ENCODE measurements at regions not wholly inside any gene's neighbourhood (a gene's known extent, or its start where the extent isn't known, plus 50 kb on each side); places are given as distances from the start of the nearest gene placed in this dataset.

DNA sequence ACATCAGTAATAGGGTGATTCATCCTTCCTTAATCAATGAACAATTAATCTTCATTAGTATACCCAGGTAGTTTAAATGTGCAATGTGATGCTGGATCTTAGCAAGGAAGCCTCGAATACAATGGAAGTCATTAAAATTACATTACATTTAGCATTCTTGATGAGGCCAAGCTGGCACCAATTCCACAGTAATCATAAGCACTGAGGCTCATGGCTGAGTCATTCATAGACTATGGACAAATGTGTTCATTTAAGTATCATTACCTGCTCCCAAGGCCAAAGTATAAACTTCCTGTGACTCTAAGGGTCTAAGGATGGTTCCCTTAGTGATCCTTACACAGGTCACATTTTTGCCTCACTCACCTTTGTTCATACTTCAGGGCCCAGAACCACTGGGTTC, 266.4 kb upstream of the CDIN1 start:
- ATAC-seq = no peak

DNA sequence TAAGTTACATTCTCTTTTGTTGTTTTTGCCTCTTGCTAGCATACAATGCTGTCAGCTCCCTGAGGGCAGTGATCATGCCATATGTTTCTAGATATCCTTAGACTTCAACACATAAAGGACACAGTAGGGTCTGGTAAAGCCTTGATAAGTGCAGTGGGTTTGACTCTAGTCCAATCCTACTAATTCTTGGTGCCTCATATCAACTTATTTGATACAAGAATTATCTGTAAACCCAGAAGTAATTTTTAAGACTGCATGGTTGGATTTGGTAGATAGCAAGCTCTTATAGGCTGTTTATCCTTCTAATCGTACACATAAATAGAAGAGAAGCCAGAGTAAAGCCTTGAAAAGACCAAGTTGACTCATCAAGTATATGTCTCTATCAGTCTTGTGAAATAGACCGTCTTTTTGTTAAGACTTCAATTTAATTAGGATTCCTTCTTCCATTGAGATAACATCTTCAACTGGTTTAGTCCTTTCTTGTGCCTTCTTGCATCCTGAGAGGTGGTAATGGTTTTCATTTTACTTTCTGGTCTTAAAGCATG, 265.6 kb upstream of the CDIN1 start:
- no peak for ATAC-seq

DNA sequence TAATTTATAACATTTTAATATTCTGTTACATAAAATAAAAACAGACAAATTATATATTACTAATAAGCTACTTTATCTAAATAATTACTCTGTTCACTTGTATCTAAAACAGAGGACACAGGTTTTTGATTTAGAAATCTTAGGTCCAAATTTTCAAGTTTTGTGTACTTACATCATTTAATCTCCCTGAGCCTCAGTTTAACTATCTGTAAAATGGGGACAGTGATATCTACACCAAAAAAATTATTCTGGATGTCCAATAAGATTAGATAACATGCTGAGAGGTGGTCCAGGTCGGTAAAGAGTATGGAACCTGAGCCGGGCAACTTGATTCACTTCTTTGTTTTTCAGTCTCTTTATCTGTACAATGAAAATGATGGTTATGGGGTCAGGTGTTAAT, 263.8 kb upstream of the CDIN1 start:
- no peak for ATAC-seq

GRCh38 chr15:36323615-36324014, 255.8 kb upstream of the CDIN1 start:
- no peak for ATAC-seq

DNA sequence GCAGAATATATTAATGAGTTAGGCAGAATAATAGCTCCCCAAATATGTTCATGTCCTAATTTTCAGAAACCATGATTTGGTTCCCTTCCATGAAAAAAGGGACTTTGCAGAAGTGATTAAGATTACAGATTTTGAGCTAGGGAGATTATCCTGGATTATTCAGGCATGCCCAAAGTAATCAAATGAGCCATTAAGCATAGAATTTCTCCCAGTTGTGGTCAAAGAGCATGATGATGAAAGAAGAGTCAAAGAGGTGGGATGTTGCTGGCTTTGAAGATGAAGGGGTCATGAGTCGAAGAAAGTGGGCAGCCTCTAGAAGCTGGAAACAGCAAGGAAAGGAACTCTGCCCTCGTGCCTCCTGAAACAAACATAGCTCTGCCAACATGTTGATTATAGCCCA, 254.2 kb upstream of the CDIN1 start:
- no peak for ATAC-seq

GRCh38 chr15:36329592-36329991, 249.8 kb upstream of the CDIN1 start:
- ATAC-seq = no peak

DNA sequence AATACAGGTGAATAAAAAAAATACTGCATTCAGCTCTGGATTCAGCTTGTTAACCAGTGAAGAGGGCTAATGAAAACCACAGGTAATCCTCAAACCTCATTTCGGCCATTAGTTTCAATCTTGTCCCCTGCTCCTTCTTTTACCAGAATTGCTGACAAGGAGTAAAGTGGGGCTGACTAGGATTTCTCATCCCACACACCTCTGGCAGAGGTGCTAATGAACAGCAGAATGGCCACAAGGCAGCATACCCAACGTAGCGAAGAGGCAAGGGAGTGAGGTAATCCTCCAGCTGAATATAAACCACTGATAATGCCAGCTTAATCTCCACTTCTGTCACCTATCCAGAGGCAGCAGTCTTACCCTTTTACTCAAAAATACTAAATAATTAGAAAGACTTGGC, 248.8 kb upstream of the CDIN1 start:
- ATAC-seq = no peak

DNA sequence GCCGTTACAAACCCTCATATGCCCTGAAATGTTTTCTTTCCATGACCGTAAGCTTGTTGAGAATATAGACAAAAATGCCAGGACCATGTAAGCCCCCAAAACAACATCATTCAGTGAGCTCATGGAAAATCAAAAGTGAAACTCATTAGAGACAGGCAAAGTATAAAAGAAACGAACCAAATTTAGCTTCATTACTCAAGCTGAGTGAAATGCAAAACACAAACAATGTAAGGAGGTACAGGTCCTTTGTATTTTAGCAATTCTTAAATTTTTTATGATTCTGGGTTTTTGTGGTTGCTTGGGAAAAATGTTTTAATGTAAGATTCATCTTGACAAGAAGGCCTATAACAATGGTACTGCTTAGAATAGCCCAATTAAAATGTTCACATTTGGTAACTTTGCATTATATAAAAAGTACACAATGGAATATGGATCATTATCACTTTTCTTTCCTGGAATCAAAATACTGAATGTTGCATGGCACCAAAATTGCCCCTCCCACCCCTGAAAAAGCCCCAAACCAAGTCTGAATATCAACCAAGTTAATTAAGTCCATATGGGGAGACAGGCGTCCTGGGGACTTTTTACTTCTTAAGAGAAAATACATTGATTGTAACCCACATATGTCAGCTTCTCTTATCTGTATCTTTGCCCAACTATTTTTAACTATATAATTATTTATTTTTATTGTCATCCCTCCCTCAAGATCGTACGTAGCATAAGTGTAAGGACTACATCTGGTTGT, 247.7 kb upstream of the CDIN1 start:
- no peak for ATAC-seq

- no peak for ATAC-seq
Observed at GRCh38 chr15:36332301-36332700, 247.1 kb upstream of the CDIN1 start.

GRCh38 chr15:36332896-36333295, 246.5 kb upstream of the CDIN1 start:
- ATAC-seq = no peak

DNA sequence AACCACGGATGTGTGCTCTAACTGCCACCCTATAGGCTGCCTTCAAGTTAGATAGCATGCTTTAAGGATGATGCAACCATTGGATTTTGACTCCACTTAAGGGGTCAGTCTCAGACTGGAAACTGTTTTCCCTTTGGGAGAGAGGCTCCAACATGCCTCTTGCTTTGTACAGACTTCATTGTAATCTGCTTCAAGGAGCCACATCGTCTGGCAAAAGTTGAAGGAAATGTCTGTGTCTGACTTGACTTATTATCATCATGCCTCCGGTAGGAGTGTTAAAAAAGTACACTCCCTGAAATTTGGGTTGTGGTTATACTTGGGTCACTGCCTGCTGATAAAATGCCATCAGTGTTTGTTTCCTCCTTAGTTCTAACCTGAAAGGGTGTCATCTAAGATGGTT, 245.4 kb upstream of the CDIN1 start:
- no peak for ATAC-seq

GRCh38 chr15:36335224-36335623, 244.2 kb upstream of the CDIN1 start:
- ATAC-seq = no peak

DNA sequence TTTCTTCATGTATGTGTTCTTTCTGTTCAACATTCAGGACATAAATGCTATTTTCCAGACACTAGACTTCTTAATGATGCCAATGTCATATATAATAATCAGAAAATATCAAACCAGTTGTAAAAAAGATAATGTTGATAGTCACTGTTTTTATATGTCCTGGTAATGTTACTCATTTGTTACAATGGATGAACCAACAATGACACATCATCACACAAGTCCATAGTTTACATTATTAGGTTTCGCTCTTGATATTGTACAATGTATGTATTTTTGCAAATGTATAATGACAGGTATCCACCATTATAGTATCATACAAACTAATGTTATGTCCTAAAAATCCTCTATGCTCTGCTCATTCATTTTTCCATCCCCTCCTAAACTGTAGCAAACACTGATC, 243.8 kb upstream of the CDIN1 start:
- ATAC-seq = no peak

GRCh38 chr15:36344887-36345286, 234.5 kb upstream of the CDIN1 start:
- ATAC-seq = no peak

- no peak for ATAC-seq
Observed at GRCh38 chr15:36347272-36347858, 232.1 kb upstream of the CDIN1 start.

GRCh38 chr15:36356466-36356865, 223.0 kb upstream of the CDIN1 start:
- ATAC-seq = no peak

GRCh38 chr15:36356978-36357601, 222.3 kb upstream of the CDIN1 start:
- no peak for ATAC-seq

DNA sequence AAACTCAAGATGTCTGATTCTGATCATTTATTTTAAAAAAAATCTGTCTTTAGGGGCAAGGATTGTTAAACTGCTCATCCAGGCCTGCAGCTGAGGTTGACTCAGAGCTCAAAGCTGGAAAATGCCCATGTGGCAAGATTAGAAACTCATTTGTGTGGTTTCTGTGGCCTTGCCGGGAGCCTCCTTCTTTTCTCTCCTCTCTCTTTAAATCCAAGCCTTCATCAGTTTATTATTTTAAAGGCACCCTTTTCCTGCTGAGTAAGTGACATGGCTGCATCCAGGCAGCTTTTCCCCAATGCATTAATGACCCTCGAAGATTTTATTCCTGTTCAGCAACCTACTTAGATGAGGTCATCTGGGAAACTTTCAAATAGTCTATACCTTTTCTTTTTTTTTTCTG, 221.3 kb upstream of the CDIN1 start:
- no peak for ATAC-seq

- ATAC-seq = no peak
Observed at GRCh38 chr15:36358523-36358922, 220.9 kb upstream of the CDIN1 start.

DNA sequence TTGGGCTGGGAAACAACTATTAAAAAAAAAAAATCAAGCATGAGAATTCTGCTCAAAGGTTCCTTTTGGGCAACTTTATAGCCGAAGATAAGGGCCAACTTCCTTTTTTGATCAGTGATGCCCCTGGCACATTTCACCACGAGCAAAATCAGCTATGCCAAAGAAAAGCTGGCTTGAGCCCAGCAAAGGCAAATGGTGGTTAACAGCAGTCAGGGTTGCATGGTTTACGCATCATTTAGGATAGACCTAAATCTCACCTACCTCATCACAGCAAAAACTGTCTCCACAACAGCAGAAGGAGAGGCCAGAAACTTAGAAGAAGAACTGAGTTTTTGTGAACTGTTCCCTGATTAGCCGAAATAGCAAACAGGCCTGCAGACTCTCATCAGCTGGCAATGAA, 220.1 kb upstream of the CDIN1 start:
- ATAC-seq = no peak

- no peak for ATAC-seq
Observed at GRCh38 chr15:36361351-36361870, 218.0 kb upstream of the CDIN1 start.

DNA sequence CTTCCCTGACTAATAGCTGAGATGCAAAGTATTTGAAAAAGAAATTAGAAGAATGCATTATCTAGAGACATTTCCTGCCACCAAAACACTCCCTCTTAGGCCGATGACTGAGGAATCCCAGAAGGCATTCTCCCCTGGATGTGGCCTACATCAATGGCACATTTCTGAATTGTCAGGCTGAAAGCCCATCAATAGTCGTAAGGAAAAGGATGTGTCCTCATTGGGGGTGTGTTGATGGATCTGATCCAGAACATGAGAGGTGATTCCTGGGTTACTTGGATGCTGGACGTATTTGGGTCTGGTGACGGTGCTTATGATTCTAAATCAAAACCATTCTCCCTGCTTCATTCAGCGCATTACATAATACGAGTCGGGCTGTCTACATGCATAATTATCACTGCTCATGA, 216.9 kb upstream of the CDIN1 start:
- no peak for ATAC-seq

DNA sequence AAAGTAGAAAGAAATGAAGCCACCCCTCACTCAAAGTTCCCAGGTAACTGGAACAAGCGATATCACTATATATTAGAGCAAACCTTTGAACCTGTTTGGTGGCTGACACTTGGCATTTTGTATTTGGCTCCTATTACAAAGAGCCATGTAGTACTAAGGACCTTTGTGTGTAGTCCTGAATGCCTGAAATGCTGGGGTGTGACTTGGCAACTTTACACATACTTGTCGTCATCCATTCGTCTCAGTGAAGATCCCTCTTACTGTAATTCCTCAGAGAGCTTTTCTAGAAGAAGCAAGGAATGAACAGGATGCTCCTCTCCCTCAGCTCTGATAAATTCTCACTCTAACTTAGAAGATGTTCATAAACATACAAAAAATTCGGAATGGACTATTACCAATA, 216.1 kb upstream of the CDIN1 start:
- no peak for ATAC-seq

DNA sequence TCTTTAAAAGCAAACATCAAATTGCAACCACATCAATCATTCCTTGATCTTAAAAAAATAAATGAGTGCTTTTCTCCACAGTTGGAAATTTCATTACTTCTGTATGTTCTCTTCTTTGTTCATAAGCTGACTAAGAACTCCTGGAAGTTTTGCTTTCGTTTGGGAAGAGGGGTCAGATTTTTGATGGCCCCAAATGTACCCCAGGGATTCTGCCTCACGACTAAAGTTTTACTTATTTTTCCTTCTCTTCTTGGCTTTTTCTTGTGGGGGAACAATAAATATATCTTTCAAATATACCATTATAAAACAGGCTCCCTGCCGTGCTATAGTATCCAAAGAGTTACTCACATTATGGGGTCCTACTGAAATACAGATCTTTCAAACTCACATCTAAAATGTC, 215.0 kb upstream of the CDIN1 start:
- ATAC-seq = no peak

Measured in activated CD4-positive, CD25-positive, alpha-beta regulatory T cell treated with anti-CD3 and anti-CD28 coated beads, Interleukin-2, amount 50 U/mL, for 24 hours (primary cell).